Lower lobe of right lung (tissue), 2 donors: ENCODE measurements at regions not wholly inside any gene's neighbourhood (a gene's known extent, or its start where the extent isn't known, plus 50 kb on each side); places are given as distances from the start of the nearest gene placed in this dataset.

Experiments used
- ATAC-seq, 2 donors: fragments of 200-7000 bp; cut with Tn5 transposase; one replicate each; pipeline ENCODE4 v1.9.1; 2020 to 2022; ENCODE audit warnings: mild to moderate bottlenecking in 2 of 2, moderate library complexity in 2 of 2
- DNase-seq: peaks from one replicate; pipeline ENCODE4 v3.0.0-alpha.2; 2020
- H3K27ac ChIP-seq: fragments of 200-600 bp; one replicate; pipeline ENCODE4 v1.8.0; 2022
- H3K27me3 ChIP-seq: fragments of 200-600 bp; one replicate; pipeline ENCODE4 v1.8.0; 2022; ENCODE audit warnings: low read depth
- H3K36me3 ChIP-seq: fragments of 200-600 bp; one replicate; pipeline ENCODE4 v1.8.0; 2022; ENCODE audit warnings: mild to moderate bottlenecking
- H3K4me1 ChIP-seq: fragments of 200-600 bp; one replicate; pipeline ENCODE4 v1.8.0; 2022
- H3K4me3 ChIP-seq: fragments of 200-600 bp; one replicate; pipeline ENCODE4 v1.8.0; 2022; ENCODE audit warnings: mild to moderate bottlenecking
- H3K9me3 ChIP-seq: fragments of 200-600 bp; one replicate; pipeline ENCODE4 v1.8.0; 2022
- intact Hi-C: fragments of 100-400 bp; cut with DNase I; formaldehyde crosslinking; loops from one replicate; pipeline ENCODE4 v1.11.0; 2022
- TF ChIP-seq, protein P1 (sequence below): fragments of 200-600 bp; IDR thresholded peaks from one replicate; pipeline ENCODE4 v1.8.0; 2022; ENCODE audit warnings: antibody characterized with exemption, mild to moderate bottlenecking
- donor health status: DM: no; HTN: yes; CAD: no; lungs with severe emphysema.

DNA sequence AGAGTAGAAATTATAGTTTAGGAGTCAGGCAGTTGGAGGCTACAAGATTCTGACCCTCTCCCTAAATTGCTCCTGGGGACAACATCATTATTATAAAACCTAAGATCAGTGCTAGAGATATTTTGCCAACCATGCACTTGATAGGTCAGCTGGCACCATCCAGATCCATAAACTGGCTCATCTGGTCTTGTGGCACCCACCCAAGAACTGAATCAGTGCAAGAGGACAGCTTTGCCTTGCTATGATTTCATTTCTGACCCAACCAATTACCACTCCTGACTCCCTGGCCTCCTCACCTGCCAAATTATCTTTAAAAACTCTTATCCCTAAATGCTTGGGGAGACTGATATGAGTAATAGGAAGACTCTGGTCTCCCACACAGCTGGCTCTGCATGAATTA, 461.1 kb upstream of the TGFBR2 start:
- TF ChIP-seq, protein P1, sequence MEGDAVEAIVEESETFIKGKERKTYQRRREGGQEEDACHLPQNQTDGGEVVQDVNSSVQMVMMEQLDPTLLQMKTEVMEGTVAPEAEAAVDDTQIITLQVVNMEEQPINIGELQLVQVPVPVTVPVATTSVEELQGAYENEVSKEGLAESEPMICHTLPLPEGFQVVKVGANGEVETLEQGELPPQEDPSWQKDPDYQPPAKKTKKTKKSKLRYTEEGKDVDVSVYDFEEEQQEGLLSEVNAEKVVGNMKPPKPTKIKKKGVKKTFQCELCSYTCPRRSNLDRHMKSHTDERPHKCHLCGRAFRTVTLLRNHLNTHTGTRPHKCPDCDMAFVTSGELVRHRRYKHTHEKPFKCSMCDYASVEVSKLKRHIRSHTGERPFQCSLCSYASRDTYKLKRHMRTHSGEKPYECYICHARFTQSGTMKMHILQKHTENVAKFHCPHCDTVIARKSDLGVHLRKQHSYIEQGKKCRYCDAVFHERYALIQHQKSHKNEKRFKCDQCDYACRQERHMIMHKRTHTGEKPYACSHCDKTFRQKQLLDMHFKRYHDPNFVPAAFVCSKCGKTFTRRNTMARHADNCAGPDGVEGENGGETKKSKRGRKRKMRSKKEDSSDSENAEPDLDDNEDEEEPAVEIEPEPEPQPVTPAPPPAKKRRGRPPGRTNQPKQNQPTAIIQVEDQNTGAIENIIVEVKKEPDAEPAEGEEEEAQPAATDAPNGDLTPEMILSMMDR, result no peak
- Histone ChIP-seq H3K27me3 (no peaks in the 10 kb centered on the region), H3K4me3 (no peak overlapping the region), H3K27ac (no peak overlapping the region), H3K9me3 (no peaks in the 10 kb centered on the region), H3K4me1 (no peaks in the 10 kb centered on the region), H3K36me3 (no peaks in the 10 kb centered on the region)
- DNase-seq (no peak), ATAC-seq (no peak)
- intact Hi-C loops, result no loop called here

DNA sequence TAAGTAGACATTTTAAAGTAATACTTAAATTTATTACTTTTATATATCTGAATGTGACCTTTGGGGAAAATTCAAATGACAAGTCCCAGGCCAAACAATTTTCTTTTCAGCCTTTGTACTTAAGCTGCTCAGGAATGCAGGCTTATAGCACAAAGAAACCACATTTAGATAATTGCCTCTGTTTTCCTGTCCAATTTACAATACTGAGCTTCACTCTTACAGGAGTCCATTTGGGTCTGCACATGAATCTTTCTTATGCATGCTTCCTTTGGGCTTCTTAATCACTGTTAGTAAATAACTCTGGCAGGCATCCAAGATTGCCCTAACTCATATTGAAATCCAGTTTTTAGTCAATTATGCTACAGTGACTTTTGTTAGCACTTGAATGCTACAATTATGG, 459.4 kb upstream of the TGFBR2 start:
- Histone ChIP-seq H3K36me3 (no peaks in the 10 kb centered on the region), H3K4me1 (no peaks in the 10 kb centered on the region), H3K4me3 (no peak overlapping the region), H3K27ac (no peak overlapping the region), H3K27me3 (no peaks in the 10 kb centered on the region), H3K9me3 (no peaks in the 10 kb centered on the region)
- no peak for DNase-seq
- no peak for ATAC-seq
- intact Hi-C loops, result no loop called here
- TF ChIP-seq, protein P1, result no peak

DNA sequence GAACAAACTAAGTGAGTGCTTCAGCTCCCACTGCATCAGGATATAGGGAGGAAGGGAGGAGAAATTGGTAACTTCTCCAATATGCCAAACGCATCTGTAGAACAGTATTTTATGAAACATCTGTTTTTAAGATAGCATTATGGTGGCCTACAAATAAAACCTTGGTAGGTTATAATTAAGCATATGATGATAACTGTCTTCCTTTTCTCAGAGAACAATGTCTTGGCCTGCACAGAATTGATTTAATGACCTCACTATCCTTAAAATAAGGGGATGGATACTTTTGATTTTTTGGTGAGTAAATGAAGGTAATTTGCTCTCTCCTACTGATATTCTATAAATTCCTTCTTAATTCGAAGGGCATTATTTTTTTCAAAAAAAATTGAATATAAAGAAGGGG, 451.5 kb upstream of the TGFBR2 start:
- Histone ChIP-seq H3K4me1 (peaks cover 9% of the 10 kb centered on the region), H3K27ac (no peak overlapping the region), H3K27me3 (no peaks in the 10 kb centered on the region), H3K4me3 (no peak overlapping the region), H3K9me3 (no peaks in the 10 kb centered on the region), H3K36me3 (no peaks in the 10 kb centered on the region)
- DNase-seq (no peak), ATAC-seq (no peak)
- intact Hi-C loops, result no loop called here
- TF ChIP-seq, protein P1, result no peak

DNA sequence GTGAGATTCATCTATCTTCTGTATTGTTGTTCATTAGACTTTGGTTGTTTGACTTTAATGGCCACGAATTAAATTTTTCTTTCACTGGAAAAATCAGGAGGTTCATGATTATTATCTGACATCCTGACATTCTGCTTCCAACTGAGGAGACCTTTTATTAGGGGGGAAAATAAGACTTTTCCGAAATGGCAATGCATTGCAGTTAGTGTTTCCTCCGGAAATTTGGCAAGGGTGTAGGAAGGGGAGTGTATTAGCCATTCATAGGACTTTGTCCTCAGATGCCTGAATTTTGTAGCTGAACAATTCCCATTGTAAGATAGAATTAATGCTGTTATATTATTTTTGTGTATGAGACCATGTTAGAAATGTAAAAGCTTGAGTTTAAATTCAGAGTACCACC, 450.6 kb upstream of the TGFBR2 start:
- no peak for DNase-seq
- Histone ChIP-seq H3K4me1 (peaks cover 9% of the 10 kb centered on the region), H3K36me3 (no peaks in the 10 kb centered on the region), H3K9me3 (no peaks in the 10 kb centered on the region), H3K27me3 (no peaks in the 10 kb centered on the region), H3K4me3 (no peak overlapping the region), H3K27ac (no peak overlapping the region)
- TF ChIP-seq, protein P1, result no peak
- ATAC-seq, result no peak
- intact Hi-C loops, result no loop called here

DNA sequence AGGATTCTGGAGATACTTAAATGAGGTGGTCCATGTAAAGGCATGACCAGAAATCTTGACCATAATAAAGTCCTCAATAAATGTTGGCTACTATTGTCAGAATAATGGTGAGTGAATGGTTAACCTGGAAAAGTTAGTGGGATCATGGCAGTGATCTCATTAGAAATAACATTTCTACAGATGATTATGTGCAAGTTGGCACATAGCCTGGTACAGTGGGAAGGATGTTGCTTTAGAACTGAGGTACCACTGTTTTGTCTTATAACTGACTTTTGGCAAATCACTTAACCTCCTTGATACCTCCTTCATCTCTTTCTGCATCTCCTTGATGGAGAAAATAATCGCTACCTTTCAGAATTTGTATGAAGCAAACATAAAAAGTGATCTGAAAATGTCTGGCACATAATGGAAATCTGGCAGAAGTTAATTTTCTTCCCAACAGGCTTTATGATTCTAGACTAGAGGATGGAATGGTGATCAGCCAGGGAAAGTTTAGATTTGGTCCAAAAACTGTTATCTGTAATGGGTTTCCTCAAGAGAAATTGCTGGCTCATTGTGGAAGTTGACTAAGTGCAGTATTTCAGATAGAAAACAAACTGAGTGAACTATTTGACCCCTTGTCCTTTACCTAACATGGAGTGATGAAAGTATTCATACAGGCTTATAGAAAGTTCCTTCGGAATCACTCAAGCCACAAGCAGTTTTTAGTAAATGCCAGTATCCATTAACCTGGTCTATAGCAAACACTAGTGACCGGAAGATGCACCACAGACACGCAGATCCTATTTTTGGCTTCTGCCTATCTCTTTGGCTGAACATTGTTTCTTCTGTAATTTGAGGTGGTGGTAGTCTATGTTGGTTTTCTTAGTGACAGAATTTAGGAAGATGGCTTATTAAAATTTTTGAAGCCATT, 449.6 kb upstream of the TGFBR2 start:
- peaks cover 13% of the 10 kb centered on the region for H3K4me1 ChIP-seq
- DNase-seq (no peak), ATAC-seq (no peak)
- H3K9me3 ChIP-seq, result no peaks in the 10 kb centered on the region
- intact Hi-C loops, result no loop called here
- no peaks in the 10 kb centered on the region for H3K36me3 ChIP-seq
- no peak overlapping the region for H3K4me3 ChIP-seq
- TF ChIP-seq, protein P1, result no peak
- H3K27me3 ChIP-seq, result no peaks in the 10 kb centered on the region
- H3K27ac ChIP-seq, result no peak overlapping the region
